CD14-positive monocyte (primary cell): ENCODE measurements at regions not wholly inside any gene's neighbourhood (a gene's known extent, or its start where the extent isn't known, plus 50 kb on each side); places are given as distances from the start of the nearest gene placed in this dataset.

Source experiments
- DNase-seq, 3 donors: peaks; one replicate each; pipeline ENCODE4 v3.0.0-alpha.2; 2011 to 2022
- H2AFZ ChIP-seq: 2 replicates; pipeline ENCODE4 v1.6.0; 2012; ENCODE audit warnings: mild to moderate bottlenecking, low read depth, low read length, inconsistent platforms; ENCODE audit not compliant: insufficient read depth, poor library complexity, severe bottlenecking
- H3K27ac ChIP-seq, 2 donors: 1 replicate in 1 of 2; 2 replicates in 1 of 2; pipeline ENCODE4 v1.5.1; 2012 to 2013; ENCODE audit warnings: low read length in 2 of 2, control low read depth in 1 of 2, inconsistent platforms in 1 of 2, low read depth in 1 of 2, mild to moderate bottlenecking in 1 of 2
- H3K27me3 ChIP-seq, 2 donors: one replicate each; pipeline versions ENCODE4 v1.6.0 to v1.6.1; 2011 to 2013; ENCODE audit warnings: low read length in 2 of 2; ENCODE audit not compliant: control insufficient read depth in 2 of 2, insufficient read depth in 2 of 2
- H3K36me3 ChIP-seq, 2 donors: replicated peaks in 1 of 2; 1 replicate in 1 of 2; 2 replicates in 1 of 2; pipeline versions ENCODE4 v1.5.1 to v1.6.1; 2012 to 2013; ENCODE audit warnings: low read length in 2 of 2, control low read depth in 1 of 2, inconsistent platforms in 1 of 2, mild to moderate bottlenecking in 1 of 2; ENCODE audit not compliant: insufficient read depth in 2 of 2, control insufficient read depth in 1 of 2
- H3K4me1 ChIP-seq, 2 donors: 1 replicate in 1 of 2; 2 replicates in 1 of 2; pipeline versions ENCODE4 v1.5.1 to v1.6.1; 2012 to 2013; ENCODE audit warnings: low read length in 2 of 2, control low read depth in 1 of 2, inconsistent platforms in 1 of 2, mild to moderate bottlenecking in 1 of 2, moderate library complexity in 1 of 2; ENCODE audit not compliant: insufficient read depth in 2 of 2, control insufficient read depth in 1 of 2
- H3K4me2 ChIP-seq: replicated peaks from 2 replicates; pipeline ENCODE3; 2012; ENCODE audit warnings: low read length, moderate library complexity, mild to moderate bottlenecking; ENCODE audit not compliant: poor library complexity, severe bottlenecking; ENCODE audit errors: extremely low read depth
- H3K4me3 ChIP-seq, 3 experiments: fragments of 200-600 bp in 1 of 3; sonication (generic) in 1 of 3; replicated peaks in 1 of 3; 1 replicate in 2 of 3; 2 replicates in 1 of 3; pipeline ENCODE4 v1.5.1; 2011 to 2013; ENCODE audit warnings: low read length in 3 of 3, mild to moderate bottlenecking in 3 of 3, control low read depth in 2 of 3, low read depth in 2 of 3, inconsistent platforms in 1 of 3, moderate library complexity in 1 of 3
- H3K79me2 ChIP-seq: 2 replicates; pipeline ENCODE4 v1.6.0; 2012; ENCODE audit warnings: mild to moderate bottlenecking, control low read depth, inconsistent platforms, low read length, moderate library complexity; ENCODE audit not compliant: insufficient read depth
- H3K9ac ChIP-seq: 2 replicates; pipeline ENCODE4 v1.6.0; 2017; ENCODE audit warnings: low read length, mild to moderate bottlenecking; ENCODE audit not compliant: insufficient read depth, poor library complexity, severe bottlenecking
- H3K9me3 ChIP-seq, 2 donors: replicated peaks in 1 of 2; 1 replicate in 1 of 2; 2 replicates in 1 of 2; pipeline versions ENCODE4 v1.5.1 to v1.6.1; 2012 to 2013; ENCODE audit warnings: low read length in 2 of 2, control low read depth in 1 of 2; ENCODE audit not compliant: control insufficient read depth in 1 of 2, insufficient read depth in 1 of 2
- H4K20me1 ChIP-seq: 2 replicates; pipeline ENCODE4 v1.6.0; 2012; ENCODE audit warnings: mild to moderate bottlenecking, low read length, control low read depth, moderate library complexity; ENCODE audit not compliant: insufficient read depth
- H3K27ac Mint-ChIP-seq, 7 donors: one replicate each; pipeline ENCODE4 v1.8.0; 2020; ENCODE audit warnings: mild to moderate bottlenecking in 7 of 7, mixed read lengths in 7 of 7, moderate library complexity in 6 of 7, inconsistent platforms in 2 of 7
- H3K27me3 Mint-ChIP-seq, 3 donors: one replicate each; pipeline ENCODE4 v1.8.0; 2021 to 2022; ENCODE audit warnings: low read depth in 3 of 3, mild to moderate bottlenecking in 3 of 3, mixed read lengths in 3 of 3, moderate library complexity in 3 of 3, inconsistent platforms in 1 of 3
- H3K36me3 Mint-ChIP-seq, 2 donors: one replicate each; pipeline ENCODE4 v1.8.0; 2020; ENCODE audit warnings: mixed read lengths in 2 of 2, inconsistent platforms in 1 of 2, mild to moderate bottlenecking in 1 of 2
- H3K4me1 Mint-ChIP-seq: one replicate; pipeline ENCODE4 v1.8.0; 2020; ENCODE audit warnings: mild to moderate bottlenecking, mixed read lengths
- H3K4me3 Mint-ChIP-seq, 2 donors: one replicate each; pipeline ENCODE4 v1.8.0; 2020; ENCODE audit warnings: mild to moderate bottlenecking in 2 of 2, mixed read lengths in 2 of 2, moderate library complexity in 1 of 2
- H3K9me3 Mint-ChIP-seq, 7 donors: one replicate each; pipeline ENCODE4 v1.8.0; 2020 to 2022; ENCODE audit warnings: mixed read lengths in 7 of 7, mild to moderate bottlenecking in 6 of 7, moderate library complexity in 6 of 7, inconsistent platforms in 2 of 7
- CTCF ChIP-seq: fragments of 200-600 bp; IDR thresholded peaks from one replicate; pipeline ENCODE4 v1.8.0; 2022; ENCODE audit warnings: antibody characterized with exemption, mild to moderate bottlenecking
- WGBS: methylation state at CpG from one replicate; pipeline ENCODE4 v1.1.5; 2013; ENCODE audit warnings: missing lambda C conversion rate; ENCODE audit not compliant: insufficient coverage; 5-methylcytosine and 5-hydroxymethylcytosine counted together
- intact Hi-C, 2 donors: fragments of 100-400 bp; cut with micrococcal nuclease; formaldehyde crosslinking; loops; one replicate each; pipeline versions ENCODE4 v1.15.0 to v1.15.1; 2023

- intact Hi-C loops, result no loop called here
- H3K36me3 Mint-ChIP-seq, result no peaks in the 10 kb centered on the region
- Histone ChIP-seq H3K27ac (no peak overlapping the region), H3K36me3 (no peaks in the 10 kb centered on the region), H3K9me3 (no peaks in the 10 kb centered on the region), H3K4me1 (peaks cover 7% of the 10 kb centered on the region in 2 donors), H3K4me3 (no peak overlapping the region), H4K20me1 (no peaks in the 10 kb centered on the region), H2AFZ (no peak overlapping the region), H3K79me2 (no peaks in the 10 kb centered on the region), H3K27me3 (peaks cover 0 to 9% of the 10 kb centered on the region in 2 donors), H3K4me2 (no peak overlapping the region), H3K9ac (no peak overlapping the region)
- H3K4me3 Mint-ChIP-seq, result no peak overlapping the region
- H3K4me1 Mint-ChIP-seq, result peaks cover 14% of the 10 kb centered on the region
- WGBS, result 88% methylated on average over 1 of the region's 2 CpGs
- H3K27ac Mint-ChIP-seq, result no peak overlapping the region
- DNase-seq, result no peak
- peaks cover 5 to 7% (median 6%) of the 10 kb centered on the region in 3 donors for H3K27me3 Mint-ChIP-seq
- no peak for TF ChIP-seq CTCF
- peaks cover 0 to 4% (median 0%) of the 10 kb centered on the region in 7 donors for H3K9me3 Mint-ChIP-seq
Observed at GRCh38 chr1:219489636-219490035, 123.3 kb downstream of the ZC3H11B start.

- no peak overlapping the region for H3K27ac Mint-ChIP-seq
- H3K4me3 ChIP-seq, result no peak overlapping the region
- no peak overlapping the region for H3K9ac ChIP-seq
- no peaks in the 10 kb centered on the region for H3K36me3 ChIP-seq
- no peaks in the 10 kb centered on the region for H3K79me2 ChIP-seq
- intact Hi-C loops, result no loop called here
- peaks cover 0 to 4% (median 0%) of the 10 kb centered on the region in 7 donors for H3K9me3 Mint-ChIP-seq
- H2AFZ ChIP-seq, result no peak overlapping the region
- H3K36me3 Mint-ChIP-seq, result no peaks in the 10 kb centered on the region
- H3K27me3 Mint-ChIP-seq, result peaks cover 5 to 13% (median 8%) of the 10 kb centered on the region in 3 donors
- no peak overlapping the region for H3K27ac ChIP-seq
- H3K9me3 ChIP-seq, result no peaks in the 10 kb centered on the region
- no peak for DNase-seq
- TF ChIP-seq CTCF, result no peak
- peaks cover 0 to 18% of the 10 kb centered on the region in 2 donors for H3K27me3 ChIP-seq
- no peak overlapping the region for H3K4me3 Mint-ChIP-seq
- WGBS, result no CpG with 5 or more reads among the region's 1 CpG
- H3K4me1 ChIP-seq, result peaks cover 0 to 4% of the 10 kb centered on the region in 2 donors
- H3K4me1 Mint-ChIP-seq, result peaks cover 11% of the 10 kb centered on the region
- no peak overlapping the region for H3K4me2 ChIP-seq
- H4K20me1 ChIP-seq, result no peaks in the 10 kb centered on the region
Observed at GRCh38 chr1:219488275-219488674, 124.6 kb downstream of the ZC3H11B start.
